ENCODE measurements at regions not wholly inside any gene's neighbourhood (a gene's known extent, or its start where the extent isn't known, plus 50 kb on each side); places are given as distances from the start of the nearest gene placed in this dataset.

DNA sequence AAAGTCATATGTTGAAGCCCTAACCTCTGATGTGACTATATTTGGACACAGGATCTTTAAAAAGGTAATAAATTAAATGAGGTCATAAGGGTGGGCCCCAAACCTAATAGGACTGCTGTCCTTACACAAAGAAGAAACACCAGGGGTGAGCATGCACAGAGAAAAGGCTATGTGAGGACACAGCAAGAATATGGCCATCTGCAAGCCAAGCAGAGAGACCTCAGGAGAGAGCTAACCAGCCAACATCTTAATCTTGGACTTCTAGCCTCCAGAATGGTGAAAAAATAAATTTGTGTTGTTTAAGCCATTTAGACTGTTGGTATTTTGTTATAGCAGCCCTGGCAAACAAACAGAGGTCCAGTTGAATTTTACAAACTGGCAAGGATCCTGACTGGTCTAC, 223.9 kb downstream of the LTN1 start:
- H3K4me3 ChIP-seq (ENCODE audit: low read depth, low read length) = no peak overlapping the region
- DNase-seq (ENCODE audit: low read depth) = no peak
- no peak for TF ChIP-seq MAX (IDR thresholded peaks at IDR 0.05; ENCODE audit: low read depth, low read length)
- TF ChIP-seq, protein P1, sequence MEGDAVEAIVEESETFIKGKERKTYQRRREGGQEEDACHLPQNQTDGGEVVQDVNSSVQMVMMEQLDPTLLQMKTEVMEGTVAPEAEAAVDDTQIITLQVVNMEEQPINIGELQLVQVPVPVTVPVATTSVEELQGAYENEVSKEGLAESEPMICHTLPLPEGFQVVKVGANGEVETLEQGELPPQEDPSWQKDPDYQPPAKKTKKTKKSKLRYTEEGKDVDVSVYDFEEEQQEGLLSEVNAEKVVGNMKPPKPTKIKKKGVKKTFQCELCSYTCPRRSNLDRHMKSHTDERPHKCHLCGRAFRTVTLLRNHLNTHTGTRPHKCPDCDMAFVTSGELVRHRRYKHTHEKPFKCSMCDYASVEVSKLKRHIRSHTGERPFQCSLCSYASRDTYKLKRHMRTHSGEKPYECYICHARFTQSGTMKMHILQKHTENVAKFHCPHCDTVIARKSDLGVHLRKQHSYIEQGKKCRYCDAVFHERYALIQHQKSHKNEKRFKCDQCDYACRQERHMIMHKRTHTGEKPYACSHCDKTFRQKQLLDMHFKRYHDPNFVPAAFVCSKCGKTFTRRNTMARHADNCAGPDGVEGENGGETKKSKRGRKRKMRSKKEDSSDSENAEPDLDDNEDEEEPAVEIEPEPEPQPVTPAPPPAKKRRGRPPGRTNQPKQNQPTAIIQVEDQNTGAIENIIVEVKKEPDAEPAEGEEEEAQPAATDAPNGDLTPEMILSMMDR (IDR thresholded peaks at IDR 0.05; ENCODE audit: low read depth, low read length) = no peak
- TF ChIP-seq MYC (IDR thresholded peaks at IDR 0.05; ENCODE audit: low read depth, low read length) = no peak
- TF ChIP-seq POLR2A (IDR thresholded peaks at IDR 0.05; ENCODE audit: extremely low read depth, insufficient read length) = no peak

- DNase-seq (ENCODE audit: low read depth) = no peak
- H3K4me3 ChIP-seq (ENCODE audit: low read depth, low read length) = no peak overlapping the region
- TF ChIP-seq POLR2A (IDR thresholded peaks at IDR 0.05; ENCODE audit: extremely low read depth, insufficient read length) (no peak), MAX (IDR thresholded peaks at IDR 0.05; ENCODE audit: low read depth, low read length) (no peak), MYC (IDR thresholded peaks at IDR 0.05; ENCODE audit: low read depth, low read length) (no peak)
- TF ChIP-seq, protein P1 (IDR thresholded peaks at IDR 0.05; ENCODE audit: low read depth, low read length) = no peak
These were observed 225.2 kb downstream of the LTN1 start for GRCh38 chr21:28767523-28767922.

DNA sequence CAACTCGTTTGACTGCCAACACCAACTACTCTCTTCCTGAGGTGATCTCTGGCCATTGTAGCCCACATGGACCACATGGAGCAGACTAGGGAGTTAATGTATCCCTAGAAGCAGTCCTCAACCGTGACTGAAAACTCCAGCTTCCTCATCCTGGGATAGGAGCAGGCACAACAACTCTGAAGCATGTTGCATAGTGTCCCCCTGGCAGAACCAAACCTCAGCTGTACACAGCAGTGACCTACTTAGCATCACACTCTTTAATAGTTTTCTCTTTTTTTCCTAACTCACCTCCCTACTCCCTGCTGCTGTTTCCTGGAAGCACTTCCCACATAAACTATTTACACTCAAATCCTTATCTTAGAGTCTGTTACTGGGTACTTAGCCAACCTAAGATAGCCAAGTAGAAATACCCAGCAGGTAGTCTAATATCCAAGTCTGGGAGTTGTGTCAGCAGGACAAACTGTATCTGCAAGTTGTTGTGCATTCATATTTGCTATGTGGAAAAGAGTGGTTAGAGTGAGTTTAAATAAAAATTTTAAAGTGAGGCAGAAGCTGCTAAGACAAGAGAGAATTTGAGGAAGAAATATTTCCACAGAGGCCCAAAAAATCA, 228.8 kb downstream of the LTN1 start:
- TF ChIP-seq MAX (IDR thresholded peaks at IDR 0.05; ENCODE audit: low read depth, low read length) (no peak), MYC (IDR thresholded peaks at IDR 0.05; ENCODE audit: low read depth, low read length) (no peak), POLR2A (IDR thresholded peaks at IDR 0.05; ENCODE audit: extremely low read depth, insufficient read length) (no peak)
- TF ChIP-seq, protein P1 (IDR thresholded peaks at IDR 0.05; ENCODE audit: low read depth, low read length) = no peak
- DNase-seq (ENCODE audit: low read depth) = no peak
- no peak overlapping the region for H3K4me3 ChIP-seq (ENCODE audit: low read depth, low read length)

DNA sequence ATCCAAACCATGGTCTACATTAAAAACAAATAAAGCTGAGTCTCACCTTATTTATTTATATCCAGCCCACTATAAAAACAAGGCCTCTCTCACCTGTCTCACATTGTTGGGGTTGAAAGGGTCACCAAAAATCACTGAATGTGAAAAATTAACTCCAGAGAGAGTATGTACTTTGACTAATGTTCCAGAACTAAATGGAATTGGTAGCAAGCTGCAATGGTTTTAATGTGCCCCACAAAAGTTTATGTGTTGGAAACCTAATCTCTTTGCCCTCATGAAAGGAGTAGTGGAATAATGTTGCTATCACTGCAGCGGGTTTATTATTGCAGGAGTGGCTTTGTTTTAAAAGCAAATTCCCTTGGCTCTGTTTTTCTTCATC, 230.3 kb downstream of the LTN1 start:
- TF ChIP-seq MYC (IDR thresholded peaks at IDR 0.05; ENCODE audit: low read depth, low read length) (no peak), MAX (IDR thresholded peaks at IDR 0.05; ENCODE audit: low read depth, low read length) (no peak)
- H3K4me3 ChIP-seq (ENCODE audit: low read depth, low read length) = no peak overlapping the region
- no peak for DNase-seq (ENCODE audit: low read depth)

DNA sequence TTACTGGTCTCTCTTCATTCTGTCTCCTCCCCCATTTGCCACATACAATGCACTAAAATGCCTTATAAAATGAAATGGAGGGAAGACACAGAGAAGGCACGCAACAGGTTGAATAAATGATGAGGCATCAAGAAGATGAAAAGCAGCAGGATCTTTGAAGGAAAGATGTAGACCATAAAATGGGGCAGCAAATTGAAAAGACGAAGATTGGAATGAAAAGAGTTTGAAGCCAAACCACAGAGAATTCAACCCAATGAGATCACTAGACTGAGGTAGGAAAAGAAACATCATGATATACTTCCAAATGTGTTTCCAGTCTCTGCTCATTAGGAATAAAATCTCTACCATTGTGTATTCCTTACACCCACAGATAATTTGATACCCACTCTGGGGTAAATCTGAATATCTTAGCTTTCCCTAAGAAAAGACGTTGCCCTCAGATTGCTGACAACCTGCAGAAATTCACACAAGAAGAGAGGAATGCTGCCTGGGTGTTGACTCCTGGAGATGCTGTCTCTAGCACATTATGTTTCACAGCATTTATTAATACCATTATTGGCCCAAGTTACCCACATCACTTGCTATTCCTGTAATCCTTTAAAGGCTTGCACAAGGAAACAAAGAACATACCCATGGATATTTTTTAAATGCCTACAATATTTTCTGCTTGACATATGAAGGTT, 230.9 kb downstream of the LTN1 start:
- TF ChIP-seq, protein P1 (IDR thresholded peaks at IDR 0.05; ENCODE audit: low read depth, low read length) = no peak
- no peak for TF ChIP-seq POLR2A (IDR thresholded peaks at IDR 0.05; ENCODE audit: extremely low read depth, insufficient read length)
- no peak for TF ChIP-seq MYC (IDR thresholded peaks at IDR 0.05; ENCODE audit: low read depth, low read length)
- no peak for TF ChIP-seq MAX (IDR thresholded peaks at IDR 0.05; ENCODE audit: low read depth, low read length)
- DNase-seq (ENCODE audit: low read depth) = no peak
- H3K4me3 ChIP-seq (ENCODE audit: low read depth, low read length) = no peak overlapping the region

- DNase-seq (ENCODE audit: low read depth) = no peak
- no peak overlapping the region for H3K4me3 ChIP-seq (ENCODE audit: low read depth, low read length)
- TF ChIP-seq MYC (IDR thresholded peaks at IDR 0.05; ENCODE audit: low read depth, low read length) = no peak
- TF ChIP-seq POLR2A (IDR thresholded peaks at IDR 0.05; ENCODE audit: extremely low read depth, insufficient read length) = no peak
- TF ChIP-seq, protein P1 (IDR thresholded peaks at IDR 0.05; ENCODE audit: low read depth, low read length) = no peak
These were observed 233.8 kb downstream of the LTN1 start for GRCh38 chr21:28758883-28759242.

All from NB4 (cell line).